ENCODE measurements at regions not wholly inside any gene's neighbourhood (a gene's known extent, or its start where the extent isn't known, plus 50 kb on each side); places are given as distances from the start of the nearest gene placed in this dataset.

DNA sequence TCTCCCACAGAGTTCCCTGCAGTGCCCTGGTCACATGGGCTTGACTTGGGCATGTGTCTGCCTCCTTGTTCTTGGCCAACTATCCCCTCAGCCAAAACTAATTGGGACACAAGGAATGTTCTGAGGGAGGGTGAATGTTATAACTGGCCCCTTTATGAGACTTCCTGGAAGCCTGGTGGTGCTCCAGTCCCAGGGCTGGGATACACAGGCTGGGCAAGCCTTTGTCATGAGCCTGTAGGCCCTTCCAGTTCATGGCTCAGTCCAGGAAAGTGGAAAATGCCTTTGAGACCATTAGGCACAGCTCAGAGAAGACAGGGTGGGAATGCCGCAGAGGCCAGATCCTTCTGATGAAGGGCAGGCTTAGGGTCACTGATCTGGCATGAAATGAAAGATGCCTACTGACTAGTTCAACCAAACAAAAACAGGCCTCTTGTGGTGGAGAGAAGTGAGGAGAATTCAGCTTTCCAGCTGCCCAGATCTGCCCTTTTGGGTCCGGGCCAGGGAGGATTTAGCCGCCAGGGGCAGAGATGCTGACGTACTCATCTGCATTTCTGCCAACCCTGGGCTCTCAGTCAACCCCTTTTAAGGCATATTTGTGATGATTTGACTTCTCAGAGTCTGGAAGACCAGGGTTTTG is 961.5 kb downstream of the KCNMA1 start:
- TF ChIP-seq, protein P1, sequence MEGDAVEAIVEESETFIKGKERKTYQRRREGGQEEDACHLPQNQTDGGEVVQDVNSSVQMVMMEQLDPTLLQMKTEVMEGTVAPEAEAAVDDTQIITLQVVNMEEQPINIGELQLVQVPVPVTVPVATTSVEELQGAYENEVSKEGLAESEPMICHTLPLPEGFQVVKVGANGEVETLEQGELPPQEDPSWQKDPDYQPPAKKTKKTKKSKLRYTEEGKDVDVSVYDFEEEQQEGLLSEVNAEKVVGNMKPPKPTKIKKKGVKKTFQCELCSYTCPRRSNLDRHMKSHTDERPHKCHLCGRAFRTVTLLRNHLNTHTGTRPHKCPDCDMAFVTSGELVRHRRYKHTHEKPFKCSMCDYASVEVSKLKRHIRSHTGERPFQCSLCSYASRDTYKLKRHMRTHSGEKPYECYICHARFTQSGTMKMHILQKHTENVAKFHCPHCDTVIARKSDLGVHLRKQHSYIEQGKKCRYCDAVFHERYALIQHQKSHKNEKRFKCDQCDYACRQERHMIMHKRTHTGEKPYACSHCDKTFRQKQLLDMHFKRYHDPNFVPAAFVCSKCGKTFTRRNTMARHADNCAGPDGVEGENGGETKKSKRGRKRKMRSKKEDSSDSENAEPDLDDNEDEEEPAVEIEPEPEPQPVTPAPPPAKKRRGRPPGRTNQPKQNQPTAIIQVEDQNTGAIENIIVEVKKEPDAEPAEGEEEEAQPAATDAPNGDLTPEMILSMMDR (IDR thresholded peaks at IDR 0.05): peak in 2 of 3 experiments; percentile 21 to 27
- DNase-seq (ENCODE audit: low spot score in 2 of 2): peak; percentile 46 to 94
- Histone ChIP-seq H3K27ac (peak overlapping the region; percentile 84 to 91), H3K4me3 (no peak overlapping the region), H3K9me3 (no peaks in the 10 kb centered on the region), H3K4me1 (peaks cover 16 to 38% of the 10 kb centered on the region in 2 donors), H3K36me3 (no peaks in the 10 kb centered on the region), H3K27me3 (no peaks in the 10 kb centered on the region)
- intact Hi-C loops (cut with DNase I): loop anchor here (5.0 to 10.0 kb wide), 8 partner anchors 41 to 1381 kb away; no protein-coding TSS in a partner anchor

DNA sequence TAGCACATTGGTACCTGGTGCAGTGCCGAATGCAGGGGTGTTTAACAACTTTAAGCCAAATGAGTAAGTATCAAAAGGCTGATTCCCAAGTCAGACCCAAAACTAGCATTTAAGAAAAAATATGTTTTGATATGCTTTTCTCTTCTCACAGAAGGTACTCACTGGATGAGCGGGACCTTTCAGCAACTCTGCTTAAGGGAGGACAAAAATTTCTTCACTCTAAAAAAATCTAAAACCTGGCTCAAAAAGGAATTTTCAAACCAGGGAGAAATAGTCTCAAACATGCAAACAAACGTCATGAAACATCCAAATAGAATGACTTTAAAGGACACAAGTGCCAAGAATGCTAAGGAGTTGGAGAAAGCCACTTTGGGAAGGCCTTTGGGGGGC is 962.1 kb downstream of the KCNMA1 start:
- H3K4me3 ChIP-seq: no peak overlapping the region
- intact Hi-C loops (cut with DNase I): loop anchor here (5.0 to 10.0 kb wide), 8 partner anchors 42 to 1381 kb away; no protein-coding TSS in a partner anchor
- no peaks in the 10 kb centered on the region for H3K36me3 ChIP-seq
- peak overlapping the region; percentile 84 to 91 for H3K27ac ChIP-seq
- H3K4me1 ChIP-seq: peaks cover 16 to 36% of the 10 kb centered on the region in 2 donors
- H3K9me3 ChIP-seq: no peaks in the 10 kb centered on the region
- no peak for DNase-seq (ENCODE audit: low spot score in 2 of 2)
- TF ChIP-seq, protein P1 (IDR thresholded peaks at IDR 0.05): no peak
- H3K27me3 ChIP-seq: no peaks in the 10 kb centered on the region

- no peaks in the 10 kb centered on the region for H3K36me3 ChIP-seq
- H3K27me3 ChIP-seq: no peaks in the 10 kb centered on the region
- no peaks in the 10 kb centered on the region for H3K9me3 ChIP-seq
- H3K4me1 ChIP-seq: peaks cover 0 to 5% of the 10 kb centered on the region in 2 donors
- H3K27ac ChIP-seq: no peak overlapping the region
- no peak for DNase-seq (ENCODE audit: low spot score in 2 of 2)
- intact Hi-C loops (cut with DNase I): no loop called here
- TF ChIP-seq, protein P1 (IDR thresholded peaks at IDR 0.05): no peak
- no peak overlapping the region for H3K4me3 ChIP-seq
These were observed 969.9 kb downstream of the KCNMA1 start for GRCh38 chr10:76667408-76668370.

- Histone ChIP-seq H3K4me3 (no peak overlapping the region), H3K36me3 (no peaks in the 10 kb centered on the region), H3K4me1 (peaks cover 0 to 5% of the 10 kb centered on the region in 2 donors), H3K27ac (no peak overlapping the region), H3K9me3 (no peaks in the 10 kb centered on the region), H3K27me3 (no peaks in the 10 kb centered on the region)
- TF ChIP-seq, protein P1 (IDR thresholded peaks at IDR 0.05): no peak
- intact Hi-C loops (cut with DNase I): no loop called here
- DNase-seq (ENCODE audit: low spot score in 2 of 2): no peak
These were observed 970.7 kb downstream of the KCNMA1 start for GRCh38 chr10:76666891-76667290.

DNA sequence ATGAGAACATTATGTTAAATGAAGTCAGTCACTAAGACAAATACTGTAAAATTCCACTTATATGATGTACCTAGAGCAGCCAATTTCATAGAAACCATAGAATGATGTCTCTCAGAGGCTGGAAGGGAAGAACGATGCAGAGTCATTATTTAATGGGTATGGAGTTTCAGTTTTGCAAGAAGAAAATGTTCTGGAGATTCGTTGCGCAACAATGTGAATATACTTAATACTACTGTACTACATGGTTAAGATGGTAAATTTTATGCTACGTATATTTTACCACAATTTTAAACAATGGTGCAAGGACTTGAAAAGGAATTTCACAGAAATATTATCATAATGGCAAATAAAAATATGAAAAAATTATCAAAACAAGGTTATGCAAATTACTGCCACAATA is 972.6 kb downstream of the KCNMA1 start:
- no peak overlapping the region for H3K27ac ChIP-seq
- DNase-seq (ENCODE audit: low spot score in 2 of 2): no peak
- H3K4me3 ChIP-seq: no peak overlapping the region
- no peaks in the 10 kb centered on the region for H3K4me1 ChIP-seq
- TF ChIP-seq, protein P1 (IDR thresholded peaks at IDR 0.05): no peak
- no peaks in the 10 kb centered on the region for H3K27me3 ChIP-seq
- no peaks in the 10 kb centered on the region for H3K9me3 ChIP-seq
- H3K36me3 ChIP-seq: no peaks in the 10 kb centered on the region
- intact Hi-C loops (cut with DNase I): no loop called here
